ENCODE measurements at regions not wholly inside any gene's neighbourhood (a gene's known extent, or its start where the extent isn't known, plus 50 kb on each side); places are given as distances from the start of the nearest gene placed in this dataset.
"Not testable (repeated sequence)": the region's sequence is repeated elsewhere in the genome, so short reads cannot be mapped to it uniquely, and the experiment has no call there.

DNA sequence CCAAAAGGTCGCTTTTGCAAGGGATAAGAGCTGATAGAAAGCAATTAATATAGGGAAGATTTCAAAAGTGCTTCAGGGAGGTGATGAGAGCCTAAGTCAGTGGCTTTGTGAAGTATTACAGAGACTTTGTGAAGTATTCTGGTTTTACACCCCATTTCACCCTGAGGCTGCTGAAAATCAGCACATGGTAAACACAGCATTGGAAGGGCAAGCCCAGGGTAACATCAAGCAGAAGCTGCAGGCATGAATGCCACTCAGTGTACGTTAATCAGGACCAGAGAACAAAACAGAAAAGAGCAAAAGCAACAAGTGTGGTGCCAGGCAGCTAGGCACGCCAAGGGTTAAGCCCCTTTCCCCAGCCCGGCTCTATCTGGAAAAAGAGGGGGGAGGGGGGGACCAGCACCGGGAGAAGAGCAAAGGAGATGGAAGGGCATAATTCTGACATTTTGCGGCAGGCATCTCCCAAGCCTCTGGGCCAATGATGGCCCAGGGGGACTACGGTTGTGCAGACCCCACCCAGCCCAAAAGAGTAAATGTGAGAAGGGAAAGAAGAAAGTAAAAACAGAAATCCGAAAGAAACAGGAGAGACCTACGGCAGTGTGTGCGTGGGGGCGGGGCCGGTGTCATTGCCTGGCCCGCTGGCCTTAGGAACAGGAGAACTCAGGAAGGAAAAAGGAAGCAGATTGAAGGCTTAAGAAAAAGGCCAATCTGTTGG is 58.9 kb downstream of the DHRS2 start:
- DNase-seq: peak; percentile 52

DNA sequence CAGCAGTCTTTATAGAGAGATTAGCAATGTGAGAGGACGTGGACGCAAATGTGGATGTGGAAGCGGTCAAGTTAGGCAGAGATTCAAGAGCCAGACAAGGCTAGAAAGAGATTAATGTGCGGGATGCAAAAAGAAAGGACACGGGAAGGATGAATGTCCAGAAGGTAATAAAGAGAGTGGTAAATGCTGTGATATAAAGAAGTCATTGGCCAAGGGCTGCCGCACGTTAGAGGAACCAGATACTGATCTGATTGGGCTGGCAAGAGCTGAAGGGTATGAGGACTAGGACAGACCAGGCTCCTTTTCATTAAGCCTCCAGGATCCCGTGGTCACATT is 59.5 kb downstream of the DHRS2 start:
- no peak for DNase-seq

DNA sequence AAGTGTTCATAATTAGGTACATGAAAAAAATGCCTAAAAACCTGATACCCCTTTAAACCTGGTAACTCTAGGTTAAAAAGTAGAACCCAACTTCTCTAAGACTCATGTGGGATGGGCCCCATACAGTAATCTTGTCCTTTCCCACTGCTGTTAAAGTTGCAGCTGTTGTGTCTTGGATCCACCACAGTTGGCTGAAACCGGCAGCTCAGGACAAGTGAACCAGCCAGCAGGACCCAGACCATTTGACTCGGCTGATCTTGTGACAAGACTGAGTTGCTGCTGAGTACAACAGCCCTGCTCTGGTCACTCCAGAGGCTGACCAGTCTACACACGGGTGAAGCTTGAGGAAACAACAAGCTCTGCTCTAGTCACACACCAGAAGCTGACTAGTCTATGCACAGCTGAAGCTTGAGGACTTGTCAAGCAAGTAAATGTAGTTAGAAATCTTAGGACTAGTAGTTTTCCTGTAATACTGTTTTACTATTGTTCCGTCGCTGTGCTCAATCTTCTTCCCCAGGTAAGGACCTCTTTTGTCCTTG is 60.6 kb downstream of the DHRS2 start:
- DNase-seq: no peak

DNA sequence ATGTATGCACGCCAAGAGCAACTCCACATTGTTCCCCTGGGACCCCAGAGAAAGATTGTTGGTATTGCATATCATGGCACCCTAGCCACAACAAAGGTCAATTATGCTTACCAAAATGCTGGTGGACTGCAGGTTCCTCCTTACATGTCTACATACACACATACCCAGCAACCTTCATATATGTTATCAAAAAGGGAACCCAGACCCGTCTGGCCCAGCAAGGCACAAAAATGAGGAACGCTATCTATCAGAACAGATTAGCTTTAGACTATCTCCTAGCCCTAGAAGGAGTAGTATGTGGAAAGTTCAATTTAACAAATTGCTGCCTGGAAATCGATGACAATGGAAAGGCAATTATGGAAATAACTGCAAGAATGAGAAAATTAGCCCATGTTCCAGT is 61.5 kb downstream of the DHRS2 start:
- DNase-seq: no peak

DNA sequence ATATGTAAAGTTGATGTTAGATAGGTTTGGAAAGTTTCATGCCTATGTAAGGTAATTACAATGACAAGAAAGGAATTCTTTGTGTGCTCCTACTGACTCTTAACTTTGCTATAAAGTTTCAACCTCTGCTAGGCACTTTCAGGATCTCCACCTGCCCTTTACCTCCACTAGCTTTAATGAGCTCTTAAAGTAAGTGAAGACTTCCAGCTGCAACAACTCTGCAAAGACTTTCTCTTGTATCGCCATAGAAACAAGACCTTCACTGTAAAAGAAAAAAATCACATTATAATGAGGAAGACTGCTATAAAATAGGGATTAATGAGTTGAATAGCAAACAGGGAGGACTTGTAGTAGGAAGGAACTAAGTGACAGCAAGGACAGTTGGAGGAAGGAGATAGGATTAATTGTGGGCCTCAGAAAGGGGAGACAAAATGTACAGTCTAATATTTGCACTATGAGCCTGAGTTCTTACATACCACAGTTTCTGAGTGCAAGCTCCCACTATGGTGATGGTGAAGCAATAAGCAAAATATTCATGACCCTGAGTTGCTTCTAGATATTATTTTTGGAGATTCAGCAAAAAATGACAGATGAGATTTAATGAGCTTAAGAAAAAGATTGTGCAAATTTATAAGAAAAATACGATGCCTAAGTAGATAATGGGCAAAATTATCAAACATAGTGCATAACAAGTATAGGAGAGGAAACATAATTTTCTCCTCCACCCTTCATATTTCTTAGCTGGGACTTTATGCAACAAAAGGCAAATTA is 66.7 kb downstream of the DHRS2 start:
- DNase-seq: no peak

DNA sequence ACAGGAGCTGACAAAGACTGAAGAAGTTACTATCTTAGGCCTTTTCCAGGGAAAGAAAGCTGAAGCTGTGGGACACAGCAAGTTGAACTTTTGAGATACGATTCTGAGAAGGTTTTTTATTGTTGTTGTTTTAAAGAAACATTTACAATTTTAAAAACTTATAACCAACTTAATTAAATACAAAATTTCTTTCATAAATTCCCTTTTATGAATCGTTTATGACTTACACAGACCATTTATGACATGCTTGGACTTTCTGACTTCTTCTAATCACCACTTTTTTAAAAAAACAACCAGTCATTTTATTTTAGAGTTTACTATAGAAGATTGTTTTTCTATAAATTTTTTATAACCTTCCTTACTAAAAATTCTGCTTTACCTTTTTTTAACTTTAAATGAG is 68.7 kb downstream of the DHRS2 start:
- no peak for DNase-seq

DNA sequence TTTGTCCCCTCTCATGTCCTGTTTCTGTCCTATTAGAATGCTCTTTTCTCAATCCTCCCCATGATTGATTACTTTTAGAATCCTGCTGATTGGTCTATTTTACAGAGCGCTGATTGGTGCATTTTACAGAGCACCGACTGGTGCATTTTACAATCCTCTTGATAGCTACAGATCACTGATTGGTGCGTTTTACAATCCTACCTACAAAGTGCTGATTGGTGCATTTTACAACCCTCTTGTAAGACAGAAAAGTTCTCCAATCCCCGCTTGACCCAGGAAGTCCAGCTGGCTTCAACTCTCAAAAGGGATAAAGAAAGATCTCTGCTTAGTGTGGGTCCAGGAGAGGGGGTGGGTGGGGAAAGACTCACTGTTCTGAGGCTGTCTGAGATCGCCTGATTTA is 71.3 kb downstream of the DHRS2 start:
- no peak for DNase-seq

DNA sequence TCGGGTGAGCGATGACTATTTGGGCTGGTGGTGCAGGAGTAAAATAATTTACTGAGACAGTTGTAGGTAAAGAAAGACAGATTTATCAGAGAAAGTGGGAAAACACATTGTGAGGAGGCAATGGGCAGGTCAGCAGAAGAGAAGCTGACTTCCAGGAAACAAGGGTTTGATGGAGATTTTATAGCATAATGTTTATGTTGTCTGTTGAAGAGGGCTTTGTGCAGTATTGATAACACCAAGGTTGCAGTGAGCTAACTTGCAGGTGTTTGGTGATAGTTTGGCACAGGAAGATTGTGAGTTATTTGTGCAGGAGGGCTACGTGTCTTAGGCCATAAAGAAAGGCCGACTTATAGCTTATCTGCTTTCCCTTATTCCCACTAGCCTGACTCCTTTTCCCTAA is 72.2 kb downstream of the DHRS2 start:
- DNase-seq: no peak

DNA sequence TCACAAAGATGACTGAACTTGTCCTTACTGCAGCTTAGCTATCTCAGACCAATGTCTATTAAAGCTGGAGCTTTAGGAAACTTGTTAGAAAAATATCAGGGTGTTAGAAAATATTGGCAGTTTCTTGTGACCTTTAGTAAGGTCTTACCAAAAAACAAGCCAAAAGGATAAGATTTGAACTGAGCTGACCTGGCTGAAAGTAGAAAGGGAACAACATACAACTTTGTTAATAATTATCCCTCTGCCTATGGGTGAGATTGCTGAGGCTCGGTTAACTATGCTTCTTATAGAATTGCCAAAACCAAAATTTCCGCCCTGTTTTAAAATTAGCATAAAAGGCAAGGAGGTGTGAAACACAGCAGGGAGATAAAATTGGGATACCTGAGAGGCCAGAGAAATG is 73.8 kb downstream of the DHRS2 start:
- no peak for DNase-seq

DNA sequence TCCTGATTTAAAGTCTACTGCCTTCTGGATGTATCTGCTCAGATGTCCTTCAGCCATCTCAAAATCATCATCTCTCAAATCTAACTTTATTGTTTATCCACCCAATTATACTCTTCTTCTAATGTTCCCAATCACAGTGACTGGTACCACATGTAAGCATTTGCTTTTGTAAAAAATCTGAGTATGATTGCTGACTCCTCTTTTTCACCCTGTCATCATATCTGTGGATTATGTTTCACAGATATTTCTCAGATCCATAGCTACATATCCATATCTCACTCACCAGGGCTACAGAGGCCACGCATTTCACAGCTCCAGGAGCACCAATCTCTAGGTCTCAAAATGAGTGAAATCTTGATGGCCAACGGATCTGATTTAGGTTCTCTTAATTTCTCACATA is 76.1 kb downstream of the DHRS2 start:
- DNase-seq: no peak

DNA sequence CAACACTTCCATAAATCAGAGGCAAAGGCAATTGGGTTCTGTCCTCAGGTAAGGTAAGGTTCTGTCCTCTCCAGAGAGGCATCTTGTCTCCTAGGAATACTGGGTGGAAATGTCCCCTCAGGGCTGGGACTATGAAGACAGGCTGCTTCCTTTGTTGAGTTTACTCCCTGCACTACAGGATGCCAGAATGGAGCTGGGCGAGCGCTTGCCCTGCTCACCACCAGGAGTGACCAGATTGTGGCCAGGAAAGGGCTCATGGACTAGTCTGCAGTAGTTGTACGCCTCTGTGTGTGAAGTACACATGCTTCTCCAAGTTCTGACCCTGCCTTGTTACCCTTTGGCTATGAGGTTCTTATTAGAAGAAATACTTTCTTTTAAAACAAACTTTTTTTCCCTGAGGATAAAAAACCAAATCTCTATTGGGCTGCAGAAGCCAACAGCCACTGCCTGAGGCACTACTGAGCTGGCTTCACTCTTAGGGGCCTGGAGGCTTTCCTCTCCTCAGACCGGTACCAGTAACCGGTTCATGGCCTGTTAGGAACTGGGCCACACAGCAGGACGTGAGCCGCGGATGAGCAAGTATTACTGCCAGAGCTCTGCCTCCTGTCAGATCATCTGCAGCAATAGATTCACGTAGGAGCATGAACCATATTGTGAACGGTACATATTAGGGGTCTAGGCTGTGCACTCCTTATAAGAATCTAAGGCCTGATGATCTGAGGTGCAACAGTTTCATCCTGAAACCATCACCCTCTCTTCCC is 83.2 kb downstream of the DHRS2 start:
- DNase-seq: no peak

DNA sequence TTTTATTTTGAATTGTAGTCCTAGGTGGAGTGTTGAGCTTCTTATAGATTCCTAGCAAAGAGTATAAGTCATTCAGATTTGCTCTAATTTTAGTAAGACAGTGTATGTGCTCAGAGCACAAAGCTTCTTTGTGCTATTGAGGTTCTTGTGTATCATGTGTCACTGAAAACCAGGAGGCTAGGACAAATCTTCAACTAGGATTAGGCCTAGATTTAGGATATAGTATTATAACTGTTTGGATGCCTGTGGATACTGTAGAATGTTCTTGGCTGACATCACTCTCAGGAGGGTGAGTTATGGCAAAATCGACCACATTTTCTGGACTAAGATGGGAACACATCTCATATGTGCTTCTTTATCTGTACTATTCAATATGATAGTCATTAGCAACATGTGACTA is 86.5 kb downstream of the DHRS2 start:
- no peak for DNase-seq

DNA sequence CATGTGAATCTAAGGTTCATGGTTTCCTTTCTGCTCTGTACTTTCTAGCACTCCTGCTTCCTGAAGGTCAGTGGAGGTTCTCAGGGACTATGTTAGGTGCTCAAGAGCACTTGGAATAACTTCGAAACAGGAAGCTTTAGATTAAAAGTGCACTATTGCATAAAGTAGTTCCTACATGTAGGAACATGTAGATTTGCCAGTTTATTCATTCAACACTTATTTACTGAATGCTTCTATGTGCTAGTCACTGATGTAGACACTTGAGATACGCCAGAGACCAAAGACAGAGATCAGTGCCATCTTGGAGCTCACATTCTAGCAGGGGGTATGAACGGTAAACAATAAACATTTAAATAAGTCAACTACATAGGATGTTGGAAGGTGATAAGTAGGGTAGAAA is 87.7 kb downstream of the DHRS2 start:
- DNase-seq: no peak

DNA sequence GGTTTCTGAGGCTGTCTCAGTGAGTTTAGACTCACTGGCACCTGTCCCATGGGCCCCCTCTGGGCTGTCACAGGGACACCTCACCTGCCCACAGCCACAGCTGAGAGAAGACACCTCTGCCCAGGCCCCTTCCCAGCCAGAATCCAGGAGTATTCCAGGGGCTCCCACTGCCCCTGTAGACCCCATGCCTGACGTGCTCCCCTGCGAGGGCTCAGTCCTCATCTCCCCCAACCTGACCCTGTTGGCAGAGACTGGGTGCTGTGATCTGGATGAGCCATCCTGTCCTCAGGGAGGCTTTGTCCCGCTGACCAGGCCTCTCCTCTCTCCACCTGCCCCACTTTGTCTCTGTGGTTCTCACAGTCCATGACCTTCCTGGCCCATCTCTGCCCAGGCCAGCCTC is 89.4 kb downstream of the DHRS2 start:
- DNase-seq: no peak

DNA sequence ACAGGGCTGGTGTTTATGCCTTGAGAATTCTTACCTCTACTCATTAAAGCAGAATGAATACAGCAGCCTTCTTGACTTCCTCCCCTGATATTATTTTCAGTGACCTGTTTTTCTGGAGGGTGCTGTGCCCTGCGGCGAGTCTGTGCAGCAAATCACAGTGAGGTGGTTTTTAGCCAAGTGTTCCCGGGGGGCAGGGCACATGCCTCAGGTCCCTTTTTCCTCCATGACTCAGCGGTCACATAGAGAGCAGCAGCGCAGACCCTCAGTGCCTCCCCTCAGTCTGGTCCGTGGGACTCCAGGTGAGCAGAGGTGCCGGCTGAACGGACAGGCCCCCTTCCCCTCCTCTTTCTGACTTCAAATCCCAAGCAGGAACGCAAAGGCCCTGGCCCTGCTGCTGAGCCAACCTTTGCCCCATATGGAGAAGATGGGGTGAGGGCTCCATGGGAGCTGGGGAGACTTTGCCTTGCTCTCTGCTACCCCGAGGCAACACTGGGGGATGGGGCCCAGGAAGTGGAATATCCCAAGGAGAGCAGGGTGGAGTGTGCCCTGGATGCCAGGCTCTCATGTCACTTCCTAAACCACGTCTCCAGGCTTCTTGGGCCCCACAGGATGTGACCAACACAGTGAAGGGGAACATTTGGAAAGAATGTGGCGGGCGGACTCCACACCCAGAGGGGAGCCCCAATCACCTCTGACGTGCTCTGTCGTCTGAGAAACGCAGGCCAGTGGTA is 90.0 kb downstream of the DHRS2 start:
- no peak for DNase-seq

DNA sequence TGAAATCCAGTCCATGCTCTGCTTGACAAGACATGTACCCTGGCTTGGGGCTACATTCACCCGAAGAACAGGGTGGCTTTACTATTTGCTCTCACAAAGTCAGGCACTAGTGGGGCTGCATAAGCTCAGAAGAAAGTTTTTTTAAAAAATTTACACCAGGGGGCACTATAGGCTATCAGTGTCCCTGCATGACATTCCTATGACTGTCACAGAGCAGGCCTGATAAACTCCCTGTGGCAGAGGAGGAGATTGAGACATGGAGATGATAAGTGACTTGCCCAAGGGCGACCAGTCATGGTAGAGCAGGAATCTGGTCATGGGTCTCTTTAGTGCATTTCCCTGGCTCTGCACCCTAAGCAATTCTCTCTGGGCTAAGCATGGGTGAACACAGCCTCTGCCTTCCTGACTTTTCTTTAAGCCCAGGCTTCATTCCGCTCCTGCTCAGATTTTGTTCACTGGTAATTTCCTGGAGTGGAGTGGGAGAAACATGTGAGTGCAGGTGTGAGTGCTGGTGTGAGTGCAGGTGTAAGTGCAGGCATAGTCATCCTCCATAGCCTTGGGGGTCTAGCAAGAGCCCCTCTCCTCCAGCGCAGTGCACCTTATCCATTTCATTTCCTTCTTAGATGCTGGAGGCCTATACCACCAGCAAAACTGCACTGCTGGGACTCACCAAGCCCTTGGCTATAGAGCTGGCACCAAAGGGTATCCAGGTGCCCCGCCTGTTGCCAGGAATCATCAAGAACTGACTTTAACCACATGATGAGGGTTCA is 91.6 kb downstream of the DHRS2 start:
- DNase-seq: no peak

DNA sequence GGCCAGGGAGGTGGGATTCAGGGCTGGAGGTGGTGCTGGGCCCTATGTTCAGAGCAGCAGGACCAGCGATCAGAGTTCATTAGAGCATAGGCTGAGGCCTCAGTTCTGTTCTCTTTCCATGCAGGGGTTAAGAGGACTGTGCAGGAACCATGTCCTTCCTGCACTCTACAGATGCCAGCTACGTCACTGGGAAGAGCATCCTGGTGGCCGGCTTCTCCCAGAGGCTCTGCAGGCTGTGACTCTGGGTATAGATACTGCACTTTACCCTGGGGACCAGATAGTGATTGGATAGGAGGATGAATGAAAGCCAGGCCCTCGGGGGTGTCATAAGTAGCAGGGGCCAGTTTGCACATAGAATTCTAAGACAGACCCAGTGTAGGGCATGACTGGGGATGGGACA is 92.6 kb downstream of the DHRS2 start:
- no peak for DNase-seq

DNA sequence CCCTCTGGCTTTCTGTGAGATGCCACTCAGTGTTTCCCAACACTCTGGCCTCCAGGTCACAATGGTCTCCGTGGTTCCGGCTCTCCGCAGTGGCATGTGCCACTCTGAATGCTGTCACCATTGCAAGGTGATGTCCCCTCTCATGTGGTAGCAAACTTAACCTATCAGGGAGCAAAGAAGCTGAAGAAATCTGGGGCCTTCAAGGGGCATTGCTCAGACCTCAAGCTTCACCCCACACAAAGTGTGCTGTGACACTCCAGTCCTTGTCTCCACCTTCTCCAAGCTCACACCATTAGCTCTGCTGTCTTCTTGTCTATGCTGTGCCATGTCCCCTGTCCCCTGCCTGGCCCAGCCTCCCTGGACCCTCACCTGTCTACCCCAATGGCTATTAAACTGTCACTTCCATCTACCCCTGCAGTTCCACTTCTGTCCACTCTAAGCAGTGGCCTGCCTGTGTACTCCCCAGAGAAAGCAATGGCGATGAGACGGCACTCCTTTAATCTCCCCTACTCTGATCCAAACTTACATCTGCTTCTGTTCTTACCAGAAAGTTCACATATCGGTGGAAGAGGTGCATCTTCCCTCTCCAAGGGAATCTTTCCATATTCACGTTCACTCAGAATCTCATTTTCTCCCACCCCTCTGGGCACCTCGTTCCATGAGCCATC is 93.7 kb downstream of the DHRS2 start:
- no peak for DNase-seq

DNA sequence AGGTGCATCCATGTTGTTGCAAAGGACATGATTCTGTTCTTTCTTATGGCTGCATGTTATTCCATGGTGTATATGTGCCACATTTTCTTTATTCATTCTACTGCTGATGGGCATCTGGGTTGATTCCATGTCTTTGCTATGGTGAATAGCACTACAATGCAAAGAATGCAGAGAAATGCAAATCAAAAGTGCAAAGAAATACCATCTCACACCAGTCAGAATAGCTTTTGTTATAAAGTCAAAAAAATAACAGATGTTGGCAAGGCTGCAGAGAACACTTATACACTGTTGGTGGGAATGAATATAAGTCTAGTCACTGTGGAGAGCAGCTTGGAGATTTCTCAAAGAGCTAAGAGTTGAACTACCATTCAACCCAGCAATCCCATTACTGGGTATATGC is 99.2 kb downstream of the DHRS2 start:
- no peak for DNase-seq

DNA sequence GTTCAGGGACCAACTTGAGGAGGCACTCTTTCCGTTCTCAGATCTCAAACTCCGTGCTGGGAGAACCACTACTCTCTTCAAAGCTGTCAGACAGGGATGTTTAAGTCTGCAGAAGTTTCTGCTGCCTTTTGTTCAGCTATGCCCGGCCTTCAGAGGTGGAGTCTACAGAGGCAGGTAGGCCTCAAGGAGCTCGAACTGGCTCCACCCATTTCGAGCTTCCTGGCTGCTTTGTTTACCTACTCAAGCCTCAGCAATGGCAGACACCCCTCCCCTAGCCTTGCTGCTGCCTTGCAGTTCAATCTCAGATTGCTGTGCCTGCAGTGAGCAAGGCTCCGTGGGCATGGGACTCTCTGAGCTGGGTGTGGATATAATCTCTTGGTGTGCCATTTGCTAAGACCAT is 108.2 kb downstream of the DHRS2 start:
- DNase-seq: not testable (repeated sequence)

DNA sequence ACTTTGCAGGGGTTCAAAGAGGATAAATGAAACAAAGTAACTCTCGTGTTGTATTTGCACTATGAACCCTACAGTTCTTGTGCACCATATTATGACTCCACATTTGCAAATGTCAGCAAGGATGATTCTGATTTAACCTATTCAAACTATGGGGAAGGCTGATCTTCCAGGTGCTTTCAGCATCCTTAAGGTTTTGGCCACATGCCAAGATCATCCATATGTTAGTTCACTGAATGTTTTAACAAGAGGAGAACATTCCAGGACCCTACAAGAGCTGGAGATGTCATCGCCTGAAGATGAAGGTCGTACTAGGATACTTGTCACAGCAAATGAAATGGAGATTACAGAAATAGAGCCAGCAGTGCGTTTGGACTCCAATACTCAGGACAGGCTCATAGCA is 114.2 kb downstream of the DHRS2 start:
- DNase-seq: no peak

DNA sequence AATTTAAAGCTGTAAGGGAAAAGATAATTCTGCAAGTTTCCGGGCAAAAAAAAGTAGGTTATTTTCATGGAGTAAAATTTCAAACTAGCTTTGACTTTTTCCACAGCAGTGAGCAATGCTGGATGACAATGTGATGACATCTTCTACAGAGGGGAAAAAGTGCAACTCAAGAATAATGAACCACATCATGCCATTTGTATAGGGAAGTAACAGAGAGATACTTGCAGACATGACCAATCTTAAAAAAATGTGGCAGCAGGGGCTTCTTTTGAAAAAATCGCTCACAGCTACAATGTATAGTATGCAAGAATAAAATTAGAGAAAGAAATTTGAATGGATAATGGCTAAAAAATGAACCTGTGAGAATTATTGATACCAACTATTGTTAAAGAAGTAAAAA is 115.5 kb downstream of the DHRS2 start:
- DNase-seq: no peak
